Breast epithelium (tissue), 4 donors: ENCODE measurements at regions not wholly inside any gene's neighbourhood (a gene's known extent, or its start where the extent isn't known, plus 50 kb on each side); places are given as distances from the start of the nearest gene placed in this dataset.
A peak's percentile ranks its signal among the peaks of the same experiment; 100 is the strongest.

ENCODE experiments used
- DNase-seq, 2 donors: peaks; one replicate each; pipeline ENCODE4 v3.0.0-alpha.2; 2019; ENCODE audit warnings: low spot score in 2 of 2
- H3K27ac ChIP-seq, 2 donors: fragments of 200-600 bp; sonication (generic) in 1 of 2; one replicate each; pipeline ENCODE4 v1.5.1; 2016 to 2019; ENCODE audit warnings: mild to moderate bottlenecking in 1 of 2
- H3K27me3 ChIP-seq, 2 donors: fragments of 200-600 bp; sonication (generic) in 1 of 2; one replicate each; pipeline versions ENCODE4 v1.5.1 to v1.6.0; 2017 to 2019; ENCODE audit warnings: control low read depth in 1 of 2, mild to moderate bottlenecking in 1 of 2
- H3K36me3 ChIP-seq: fragments of 200-600 bp; one replicate; pipeline ENCODE4 v1.5.1; 2019
- H3K4me1 ChIP-seq, 2 donors: fragments of 200-600 bp; sonication (generic); one replicate each; pipeline ENCODE4 v1.5.1; 2016 to 2019; ENCODE audit warnings: control low read depth in 1 of 2
- H3K4me3 ChIP-seq, 3 donors: fragments of 200-600 bp; sonication (generic); 1 replicate in 2 of 3; 2 replicates in 1 of 3; pipeline ENCODE4 v1.5.1; 2016 to 2019; ENCODE audit warnings: mild to moderate bottlenecking in 3 of 3, moderate library complexity in 2 of 3
- H3K9me3 ChIP-seq, 2 donors: fragments of 200-600 bp; sonication (generic) in 1 of 2; one replicate each; pipeline ENCODE4 v1.5.1; 2016 to 2019; ENCODE audit warnings: control low read depth in 1 of 2
- POLR2A ChIP-seq: fragments of 450-650 bp; IDR thresholded peaks from one replicate; pipeline ENCODE4 v1.6.1; 2016; ENCODE audit warnings: antibody characterized with exemption, mild to moderate bottlenecking, moderate library complexity
- POLR2AphosphoS5 ChIP-seq, 3 donors: sonication (generic); formaldehyde crosslinking; IDR thresholded peaks; one replicate each; pipeline ENCODE4 v1.6.1; 2017; ENCODE audit warnings: antibody characterized with exemption in 3 of 3
- intact Hi-C: fragments of 100-400 bp; cut with DNase I; formaldehyde crosslinking; loops from one replicate; pipeline ENCODE4 v1.15.1; 2023; ENCODE audit warnings: low total_unique reads
- TF ChIP-seq, protein P1 (sequence below), 3 donors: fragments of 450-650 bp; IDR thresholded peaks; one replicate each; pipeline ENCODE4 v1.5.1; 2016 to 2017; ENCODE audit warnings: antibody characterized with exemption in 3 of 3, mild to moderate bottlenecking in 3 of 3, moderate library complexity in 3 of 3

DNA sequence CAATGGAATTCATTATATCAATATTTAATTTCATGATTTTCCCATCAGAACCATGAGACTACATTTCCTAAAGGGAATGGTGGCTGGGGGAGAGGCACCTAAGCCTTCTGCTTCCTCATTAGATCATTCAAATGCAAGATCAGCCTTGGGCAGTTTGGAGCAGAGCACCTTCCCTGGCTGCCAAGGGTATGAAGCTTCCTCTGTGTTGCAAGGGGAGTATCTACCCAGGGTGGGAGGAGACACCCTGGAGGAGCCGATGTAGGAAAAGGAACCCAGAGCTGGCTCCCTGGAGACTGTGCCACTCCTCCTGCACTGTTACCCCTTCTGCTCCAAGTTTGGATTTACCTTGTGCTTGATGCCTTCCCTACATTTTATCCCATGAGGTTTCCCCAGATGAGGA, 299.7 kb upstream of the PRDM1 start:
- Histone ChIP-seq H3K27ac (peak overlapping the region in 1 of 2 donors; percentile 54), H3K9me3 (no peaks in the 10 kb centered on the region), H3K36me3 (no peaks in the 10 kb centered on the region), H3K4me1 (no peaks in the 10 kb centered on the region), H3K4me3 (no peak overlapping the region), H3K27me3 (no peaks in the 10 kb centered on the region)
- no peak for TF ChIP-seq POLR2A
- TF ChIP-seq, protein P1, sequence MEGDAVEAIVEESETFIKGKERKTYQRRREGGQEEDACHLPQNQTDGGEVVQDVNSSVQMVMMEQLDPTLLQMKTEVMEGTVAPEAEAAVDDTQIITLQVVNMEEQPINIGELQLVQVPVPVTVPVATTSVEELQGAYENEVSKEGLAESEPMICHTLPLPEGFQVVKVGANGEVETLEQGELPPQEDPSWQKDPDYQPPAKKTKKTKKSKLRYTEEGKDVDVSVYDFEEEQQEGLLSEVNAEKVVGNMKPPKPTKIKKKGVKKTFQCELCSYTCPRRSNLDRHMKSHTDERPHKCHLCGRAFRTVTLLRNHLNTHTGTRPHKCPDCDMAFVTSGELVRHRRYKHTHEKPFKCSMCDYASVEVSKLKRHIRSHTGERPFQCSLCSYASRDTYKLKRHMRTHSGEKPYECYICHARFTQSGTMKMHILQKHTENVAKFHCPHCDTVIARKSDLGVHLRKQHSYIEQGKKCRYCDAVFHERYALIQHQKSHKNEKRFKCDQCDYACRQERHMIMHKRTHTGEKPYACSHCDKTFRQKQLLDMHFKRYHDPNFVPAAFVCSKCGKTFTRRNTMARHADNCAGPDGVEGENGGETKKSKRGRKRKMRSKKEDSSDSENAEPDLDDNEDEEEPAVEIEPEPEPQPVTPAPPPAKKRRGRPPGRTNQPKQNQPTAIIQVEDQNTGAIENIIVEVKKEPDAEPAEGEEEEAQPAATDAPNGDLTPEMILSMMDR (IDR thresholded peaks at IDR 0.05), result no peak
- peak in 1 of 2 donors; percentile 53 for DNase-seq
- intact Hi-C loops, result no loop called here

DNA sequence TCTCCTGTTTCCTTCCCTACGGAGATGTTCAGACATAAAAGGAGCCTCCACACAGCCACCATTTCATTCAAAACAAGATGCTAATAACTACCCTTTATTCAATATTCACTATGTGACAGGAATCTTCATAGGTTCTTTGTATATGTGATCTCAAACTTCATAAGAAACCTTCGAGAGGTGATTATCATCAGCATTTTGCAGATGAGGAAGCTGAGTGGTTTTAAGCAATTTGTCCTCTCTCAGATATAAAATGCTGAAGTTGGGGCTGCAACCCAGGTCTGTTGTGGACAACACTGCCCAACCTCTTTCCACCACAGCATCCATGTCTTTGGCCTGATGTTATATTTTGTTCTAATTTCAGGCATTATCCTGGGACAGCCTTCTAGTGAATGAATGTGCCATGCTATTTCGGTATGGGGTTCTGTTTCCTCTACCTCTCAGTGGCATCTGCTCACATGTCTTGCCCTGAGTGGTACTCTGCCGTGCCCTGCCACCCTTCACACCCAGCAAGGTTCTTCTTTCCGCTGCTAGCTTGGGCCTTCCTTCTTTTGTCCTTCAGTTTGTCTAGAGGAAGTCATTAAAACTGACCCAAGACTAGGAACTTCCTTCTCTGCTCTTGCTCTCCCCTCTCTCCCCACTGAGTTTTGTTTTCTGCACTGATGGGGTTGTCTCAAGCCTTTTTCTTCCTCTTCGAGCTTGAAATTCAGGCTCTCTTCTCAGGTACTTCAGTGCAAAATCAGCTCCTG, 300.9 kb upstream of the PRDM1 start:
- no peaks in the 10 kb centered on the region for H3K4me1 ChIP-seq
- H3K9me3 ChIP-seq, result no peaks in the 10 kb centered on the region
- intact Hi-C loops, result no loop called here
- no peak overlapping the region for H3K4me3 ChIP-seq
- no peaks in the 10 kb centered on the region for H3K36me3 ChIP-seq
- H3K27ac ChIP-seq, result no peak overlapping the region
- no peaks in the 10 kb centered on the region for H3K27me3 ChIP-seq
- no peak for DNase-seq
- TF ChIP-seq POLR2A, result no peak
- no peak for TF ChIP-seq POLR2AphosphoS5 (IDR thresholded peaks at IDR 0.05)
- TF ChIP-seq, protein P1 (IDR thresholded peaks at IDR 0.05), result no peak

DNA sequence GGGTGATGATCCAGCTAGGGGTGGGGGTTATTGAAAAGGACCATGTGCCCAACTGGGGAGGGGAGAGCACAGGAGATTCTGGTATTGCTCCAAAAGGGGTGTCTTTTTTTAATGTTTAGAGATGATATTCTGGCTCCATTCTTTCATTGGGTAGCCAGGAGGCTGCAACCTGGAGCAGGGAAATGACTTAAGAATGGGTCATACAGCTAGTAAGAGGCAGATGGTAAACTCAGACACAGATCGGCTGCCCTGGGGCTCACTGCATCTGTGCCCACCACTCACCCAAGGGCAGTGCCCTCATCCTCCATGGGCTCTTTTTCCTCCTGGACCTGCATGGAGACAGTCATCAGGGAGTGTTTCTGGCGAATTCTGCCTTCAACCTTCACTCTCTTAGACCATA, 302.0 kb upstream of the PRDM1 start:
- no peaks in the 10 kb centered on the region for H3K27me3 ChIP-seq
- no peaks in the 10 kb centered on the region for H3K36me3 ChIP-seq
- no peak overlapping the region for H3K27ac ChIP-seq
- intact Hi-C loops, result no loop called here
- no peaks in the 10 kb centered on the region for H3K4me1 ChIP-seq
- H3K9me3 ChIP-seq, result no peaks in the 10 kb centered on the region
- H3K4me3 ChIP-seq, result no peak overlapping the region
- TF ChIP-seq, protein P1 (IDR thresholded peaks at IDR 0.05), result no peak
- TF ChIP-seq POLR2AphosphoS5 (IDR thresholded peaks at IDR 0.05) (no peak), POLR2A (no peak)
- DNase-seq, result no peak

DNA sequence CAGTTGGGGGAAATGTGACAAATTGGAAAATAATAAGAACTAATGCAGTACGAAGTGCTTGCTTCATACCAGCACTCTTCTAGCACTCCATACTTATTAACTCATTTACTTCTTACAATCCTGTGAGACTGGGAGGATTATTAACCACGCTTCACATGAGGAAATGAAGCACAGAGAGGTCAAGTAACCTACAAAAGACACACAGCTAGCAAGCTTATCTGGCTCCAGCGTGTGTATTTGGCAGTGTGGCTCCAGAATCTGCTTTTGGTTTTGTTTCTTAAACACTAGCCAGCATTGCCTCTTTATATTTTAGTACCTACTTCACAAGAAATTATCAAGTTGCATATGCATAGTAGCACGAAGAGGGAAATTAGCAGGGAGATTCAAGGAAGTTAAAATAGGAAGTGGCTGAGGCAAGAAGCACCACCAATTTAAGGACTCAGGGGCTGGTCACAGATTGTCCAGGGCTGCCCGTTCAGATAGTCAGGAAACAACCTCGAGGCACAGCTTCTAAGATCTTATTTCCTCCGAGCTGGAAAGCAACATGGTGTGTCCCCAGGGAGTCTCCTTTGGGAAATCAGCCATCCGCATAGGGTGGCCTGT, 302.7 kb upstream of the PRDM1 start:
- intact Hi-C loops, result no loop called here
- no peaks in the 10 kb centered on the region for H3K4me1 ChIP-seq
- DNase-seq, result no peak
- H3K27me3 ChIP-seq, result no peaks in the 10 kb centered on the region
- no peak overlapping the region for H3K27ac ChIP-seq
- no peaks in the 10 kb centered on the region for H3K9me3 ChIP-seq
- no peak overlapping the region for H3K4me3 ChIP-seq
- H3K36me3 ChIP-seq, result no peaks in the 10 kb centered on the region
- no peak for TF ChIP-seq POLR2AphosphoS5 (IDR thresholded peaks at IDR 0.05)
- TF ChIP-seq, protein P1 (IDR thresholded peaks at IDR 0.05), result no peak
- no peak for TF ChIP-seq POLR2A

DNA sequence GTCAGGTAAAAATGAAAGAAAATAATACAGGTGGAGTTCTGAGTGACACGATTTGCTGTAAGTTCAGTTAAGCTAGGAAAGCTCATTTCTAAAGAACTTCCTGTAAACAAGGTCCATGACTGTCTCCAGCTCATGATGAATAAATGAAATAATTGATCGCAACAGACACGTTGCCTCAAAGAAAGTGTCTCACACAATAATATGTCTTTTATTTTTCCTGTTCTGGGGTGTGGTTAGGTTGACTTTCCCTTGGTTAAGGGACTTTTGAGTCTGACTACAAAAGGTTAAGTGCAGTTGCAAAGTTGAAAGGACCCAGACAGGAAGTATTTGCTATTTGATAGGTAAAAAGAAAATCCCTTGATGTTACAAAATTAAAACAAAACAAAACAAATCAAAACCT, 304.2 kb upstream of the PRDM1 start:
- TF ChIP-seq POLR2A (no peak), POLR2AphosphoS5 (IDR thresholded peaks at IDR 0.05) (no peak)
- TF ChIP-seq, protein P1 (IDR thresholded peaks at IDR 0.05), result no peak
- Histone ChIP-seq H3K27me3 (no peaks in the 10 kb centered on the region), H3K4me3 (no peak overlapping the region), H3K27ac (no peak overlapping the region), H3K4me1 (no peaks in the 10 kb centered on the region), H3K9me3 (no peaks in the 10 kb centered on the region), H3K36me3 (no peaks in the 10 kb centered on the region)
- DNase-seq, result no peak
- intact Hi-C loops, result no loop called here
